ENCODE measurements at regions not wholly inside any gene's neighbourhood (a gene's known extent, or its start where the extent isn't known, plus 50 kb on each side); places are given as distances from the start of the nearest gene placed in this dataset.
"Not testable (repeated sequence)": the region's sequence is repeated elsewhere in the genome, so short reads cannot be mapped to it uniquely, and the experiment has no call there.

DNA sequence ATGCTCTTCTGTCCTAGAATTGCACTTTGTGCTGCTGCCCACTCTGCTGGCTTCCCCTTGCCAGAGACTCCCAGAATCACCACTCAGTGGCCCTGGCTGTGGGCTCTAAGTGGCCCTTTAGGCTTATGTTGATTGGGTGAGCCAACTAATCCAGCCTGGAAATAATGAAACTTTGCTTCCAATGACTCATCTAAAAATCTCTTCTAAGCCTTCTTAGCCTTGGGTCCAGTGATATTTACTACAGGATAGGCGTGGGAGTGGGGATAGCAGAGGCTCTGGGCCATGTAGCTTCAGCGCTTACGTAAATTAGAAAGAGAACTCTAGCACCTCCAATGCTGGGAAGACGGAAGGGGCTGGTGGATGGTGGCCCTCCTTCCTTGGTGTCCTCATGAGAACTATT, 137.9 kb downstream of the TTC8 start:
- Mint-ChIP-seq H3K4me1 (ENCODE audit: low read depth) (peaks cover 16% of the 10 kb centered on the region), H3K4me3 (ENCODE audit: low read depth) (no peak overlapping the region), H3K36me3 (ENCODE audit: insufficient read depth) (no peaks in the 10 kb centered on the region), H3K27ac (no peak overlapping the region), H3K27me3 (no peaks in the 10 kb centered on the region), H3K9me3 (ENCODE audit: low read depth) (no peaks in the 10 kb centered on the region)
- no peak for TF ChIP-seq CTCF (IDR thresholded peaks at IDR 0.05; ENCODE audit: unreplicated experiment)
- DNase-seq (ENCODE audit: low spot score, unreplicated experiment), result no peak

GRCh38 chr14:88967299-88967698, 142.8 kb downstream of the TTC8 start:
- Mint-ChIP-seq H3K4me3 (ENCODE audit: low read depth) (no peak overlapping the region), H3K27ac (no peak overlapping the region), H3K36me3 (ENCODE audit: insufficient read depth) (no peaks in the 10 kb centered on the region), H3K27me3 (no peaks in the 10 kb centered on the region), H3K4me1 (ENCODE audit: low read depth) (no peaks in the 10 kb centered on the region), H3K9me3 (ENCODE audit: low read depth) (no peaks in the 10 kb centered on the region)
- DNase-seq (ENCODE audit: low spot score, unreplicated experiment), result no peak
- no peak for TF ChIP-seq CTCF (IDR thresholded peaks at IDR 0.05; ENCODE audit: unreplicated experiment)

GRCh38 chr14:88975043-88975830, 150.8 kb downstream of the TTC8 start:
- no peak overlapping the region for H3K27ac Mint-ChIP-seq
- H3K4me1 Mint-ChIP-seq (ENCODE audit: low read depth), result no peaks in the 10 kb centered on the region
- H3K4me3 Mint-ChIP-seq (ENCODE audit: low read depth), result no peak overlapping the region
- H3K9me3 Mint-ChIP-seq (ENCODE audit: low read depth), result peaks cover 3% of the 10 kb centered on the region
- peaks cover 19% of the 10 kb centered on the region for H3K27me3 Mint-ChIP-seq
- DNase-seq (ENCODE audit: low spot score, unreplicated experiment), result no peak
- H3K36me3 Mint-ChIP-seq (ENCODE audit: insufficient read depth), result no peaks in the 10 kb centered on the region
- TF ChIP-seq CTCF (IDR thresholded peaks at IDR 0.05; ENCODE audit: unreplicated experiment), result no peak

DNA sequence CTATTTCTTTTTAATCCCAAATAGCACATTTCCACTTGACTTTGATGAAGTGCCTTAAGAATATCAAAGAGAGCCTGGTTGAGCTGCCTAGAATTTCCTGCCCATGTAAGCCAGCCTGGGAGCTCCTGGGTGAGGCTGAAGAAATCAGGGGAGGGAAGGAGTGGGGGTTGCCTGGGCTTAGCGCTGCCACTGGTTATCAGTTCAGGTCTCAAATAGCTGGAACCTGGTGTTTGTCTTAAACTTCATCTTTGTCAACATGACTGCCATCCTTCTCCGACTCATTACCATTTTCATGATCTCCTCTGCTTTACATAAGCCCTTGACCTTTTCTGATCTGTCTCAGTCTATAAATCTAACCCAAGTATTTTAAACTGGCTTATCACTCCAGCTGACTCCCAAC, 151.5 kb downstream of the TTC8 start:
- Mint-ChIP-seq H3K27ac (no peak overlapping the region), H3K9me3 (ENCODE audit: low read depth) (peaks cover 3% of the 10 kb centered on the region), H3K4me3 (ENCODE audit: low read depth) (no peak overlapping the region), H3K27me3 (peaks cover 20% of the 10 kb centered on the region), H3K36me3 (ENCODE audit: insufficient read depth) (no peaks in the 10 kb centered on the region), H3K4me1 (ENCODE audit: low read depth) (no peaks in the 10 kb centered on the region)
- TF ChIP-seq CTCF (IDR thresholded peaks at IDR 0.05; ENCODE audit: unreplicated experiment), result no peak
- no peak for DNase-seq (ENCODE audit: low spot score, unreplicated experiment)

DNA sequence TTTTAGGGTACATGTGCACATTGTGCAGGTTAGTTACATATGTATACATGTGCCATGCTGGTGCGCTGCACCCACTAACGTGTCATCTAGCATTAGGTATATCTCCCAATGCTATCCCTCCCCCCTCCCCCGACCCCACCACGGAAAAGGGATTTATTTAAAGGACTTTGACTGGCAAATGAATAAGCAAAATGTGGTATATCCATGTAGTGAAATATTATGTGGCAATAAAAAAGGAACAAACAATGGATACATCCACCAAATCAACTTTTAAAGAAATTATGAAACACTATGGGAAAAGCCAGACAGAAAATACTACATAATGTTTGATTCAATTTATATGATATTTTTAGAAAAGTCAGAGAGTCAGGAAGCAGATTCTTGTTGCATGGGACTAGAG, 156.5 kb downstream of the TTC8 start:
- not testable (repeated sequence) for H3K4me3 Mint-ChIP-seq (ENCODE audit: low read depth); H3K27ac Mint-ChIP-seq; DNase-seq (ENCODE audit: low spot score, unreplicated experiment); H3K4me1 Mint-ChIP-seq (ENCODE audit: low read depth); H3K36me3 Mint-ChIP-seq (ENCODE audit: insufficient read depth); H3K9me3 Mint-ChIP-seq (ENCODE audit: low read depth)
- peaks cover 20% of the 10 kb centered on the region for H3K27me3 Mint-ChIP-seq

- no peaks in the 10 kb centered on the region for H3K36me3 Mint-ChIP-seq (ENCODE audit: insufficient read depth)
- peaks cover 3% of the 10 kb centered on the region for H3K9me3 Mint-ChIP-seq (ENCODE audit: low read depth)
- H3K27ac Mint-ChIP-seq, result no peak overlapping the region
- H3K4me1 Mint-ChIP-seq (ENCODE audit: low read depth), result no peaks in the 10 kb centered on the region
- no peak for TF ChIP-seq CTCF (IDR thresholded peaks at IDR 0.05; ENCODE audit: unreplicated experiment)
- no peak for DNase-seq (ENCODE audit: low spot score, unreplicated experiment)
- no peak overlapping the region for H3K4me3 Mint-ChIP-seq (ENCODE audit: low read depth)
- H3K27me3 Mint-ChIP-seq, result peaks cover 20% of the 10 kb centered on the region
Observed at GRCh38 chr14:88981948-88982347, 157.5 kb downstream of the TTC8 start.
